B cell (primary cell): ENCODE measurements at regions not wholly inside any gene's neighbourhood (a gene's known extent, or its start where the extent isn't known, plus 50 kb on each side); places are given as distances from the start of the nearest gene placed in this dataset.

Experiments
- ATAC-seq: fragments of 200-7000 bp; cut with Tn5 transposase; one replicate; pipeline ENCODE4 v1.10.0; 2021; ENCODE audit warnings: low read depth, mild to moderate bottlenecking, moderate number of reproducible peaks, moderate library complexity
- CTCF ChIA-PET: fragments of 350-600 bp; sonication (Branson Sonifier 250); formaldehyde crosslinking; loops from one replicate; lab custom pipeline; 2021; ENCODE audit warnings: antibody characterized with exemption, inconsistent platforms; lab: Charles Lee
- POLR2A ChIA-PET: fragments of 350-600 bp; sonication (Branson Sonifier 250); formaldehyde crosslinking; loops from one replicate; lab custom pipeline; 2021; ENCODE audit warnings: antibody characterized with exemption; lab: Charles Lee
- DNase-seq: peaks from one replicate; pipeline ENCODE4 v3.0.0; 2013
- H2AFZ ChIP-seq: 2 replicates; pipeline ENCODE4 v1.6.1; 2012; ENCODE audit warnings: mild to moderate bottlenecking, low read depth, low read length; ENCODE audit not compliant: insufficient read depth, poor library complexity, severe bottlenecking
- H3K27ac ChIP-seq, 2 donors: 1 replicate in 1 of 2; 2 replicates in 1 of 2; pipeline ENCODE4 v1.5.1; 2012 to 2013; ENCODE audit warnings: low read length in 2 of 2, mild to moderate bottlenecking in 2 of 2, moderate library complexity in 1 of 2
- H3K27me3 ChIP-seq, 4 experiments: fragments of 200-600 bp in 1 of 4; sonication (generic) in 1 of 4; replicated peaks in 1 of 4; 1 replicate in 2 of 4; 2 replicates in 2 of 4; pipeline versions ENCODE4 v1.6.1 to v1.7.0; 2013 to 2016; ENCODE audit warnings: low read length in 3 of 4, mild to moderate bottlenecking in 2 of 4, mixed read lengths in 1 of 4, moderate library complexity in 1 of 4; ENCODE audit not compliant: insufficient read depth in 4 of 4, control insufficient read depth in 3 of 4; ENCODE audit errors: control extremely low read depth in 1 of 4
- H3K36me3 ChIP-seq, 2 experiments: replicated peaks in 1 of 2; 1 replicate in 1 of 2; 2 replicates in 1 of 2; pipeline versions ENCODE4 v1.6.1 to v1.7.1; 2013; ENCODE audit warnings: low read length in 1 of 2; ENCODE audit not compliant: insufficient read depth in 2 of 2, control insufficient read depth in 1 of 2; ENCODE audit errors: control extremely low read depth in 1 of 2, extremely low read depth in 1 of 2
- H3K4me1 ChIP-seq, 2 donors: fragments of 200-600 bp in 1 of 2; sonication (generic) in 1 of 2; 1 replicate in 1 of 2; 2 replicates in 1 of 2; pipeline versions ENCODE4 v1.5.1 to v1.6.1; 2013 to 2017; ENCODE audit warnings: low read length in 2 of 2; ENCODE audit not compliant: control insufficient read depth in 2 of 2, insufficient read depth in 2 of 2
- H3K4me2 ChIP-seq: replicated peaks from 2 replicates; pipeline ENCODE3; 2012; ENCODE audit warnings: mild to moderate bottlenecking, low read depth, low read length; ENCODE audit not compliant: poor library complexity, severe bottlenecking
- H3K4me3 ChIP-seq, 5 experiments: fragments of 200-600 bp in 1 of 5; sonication (generic) in 1 of 5; 1 replicate in 3 of 5; 2 replicates in 2 of 5; pipeline versions ENCODE4 v1.5.1 to v1.7.0; 2011 to 2016; ENCODE audit warnings: low read length in 4 of 5, mild to moderate bottlenecking in 4 of 5, low read depth in 2 of 5, control low read depth in 1 of 5, moderate library complexity in 1 of 5; ENCODE audit not compliant: insufficient read depth in 1 of 5; ENCODE audit errors: control extremely low read depth in 1 of 5, extremely low read depth in 1 of 5
- H3K79me2 ChIP-seq: fragments of 200-600 bp; sonication (generic); one replicate; pipeline ENCODE4 v1.6.0; 2016; ENCODE audit warnings: low read length; ENCODE audit not compliant: control insufficient read depth, insufficient read depth
- H3K9ac ChIP-seq: fragments of 200-600 bp; sonication (generic); 2 replicates; pipeline ENCODE4 v1.6.1; 2017; ENCODE audit warnings: mild to moderate bottlenecking, low read length, moderate library complexity
- H3K9me3 ChIP-seq, 3 donors: one replicate each; pipeline versions ENCODE4 v1.6.1 to v1.7.1; 2013; ENCODE audit warnings: low read length in 2 of 3; ENCODE audit not compliant: control insufficient read depth in 2 of 3, insufficient read depth in 1 of 3; ENCODE audit errors: control extremely low read depth in 1 of 3
- H4K20me1 ChIP-seq: 2 replicates; pipeline ENCODE4 v1.6.0; 2012; ENCODE audit warnings: mild to moderate bottlenecking, low read length; ENCODE audit not compliant: insufficient read depth, control insufficient read depth, poor library complexity, severe bottlenecking
- H3K27ac Mint-ChIP-seq: one replicate; pipeline ENCODE4 v1.8.0; 2021; ENCODE audit warnings: mixed read lengths
- H3K27me3 Mint-ChIP-seq: one replicate; pipeline ENCODE4 v1.8.0; 2021; ENCODE audit warnings: mixed read lengths
- H3K4me1 Mint-ChIP-seq: one replicate; pipeline ENCODE4 v1.8.0; 2021; ENCODE audit warnings: mixed read lengths
- H3K4me3 Mint-ChIP-seq: one replicate; pipeline ENCODE4 v1.8.0; 2021; ENCODE audit warnings: mixed read lengths
- H3K9me3 Mint-ChIP-seq: one replicate; pipeline ENCODE4 v1.8.0; 2022; ENCODE audit warnings: mixed read lengths; ENCODE audit not compliant: insufficient read depth
- EZH2 ChIP-seq: IDR thresholded peaks from 2 replicates; pipeline ENCODE4 v1.6.1; 2012; ENCODE audit warnings: borderline replicate concordance, low read depth, mild to moderate bottlenecking, moderate library complexity, low read length; ENCODE audit not compliant: insufficient read depth, poor library complexity, severe bottlenecking
- WGBS: methylation state at CpG from one replicate; pipeline ENCODE4 v1.1.5; 2013; ENCODE audit warnings: missing lambda C conversion rate; ENCODE audit not compliant: insufficient coverage; 5-methylcytosine and 5-hydroxymethylcytosine counted together
- intact Hi-C: fragments of 100-400 bp; cut with micrococcal nuclease; formaldehyde crosslinking; loops from one replicate; pipeline ENCODE4 v1.10.0; 2022
- TF ChIP-seq, protein P1 (sequence below): fragments of 200-600 bp; IDR thresholded peaks from one replicate; pipeline ENCODE4 v1.8.0; 2022; ENCODE audit warnings: antibody characterized with exemption, mild to moderate bottlenecking

DNA sequence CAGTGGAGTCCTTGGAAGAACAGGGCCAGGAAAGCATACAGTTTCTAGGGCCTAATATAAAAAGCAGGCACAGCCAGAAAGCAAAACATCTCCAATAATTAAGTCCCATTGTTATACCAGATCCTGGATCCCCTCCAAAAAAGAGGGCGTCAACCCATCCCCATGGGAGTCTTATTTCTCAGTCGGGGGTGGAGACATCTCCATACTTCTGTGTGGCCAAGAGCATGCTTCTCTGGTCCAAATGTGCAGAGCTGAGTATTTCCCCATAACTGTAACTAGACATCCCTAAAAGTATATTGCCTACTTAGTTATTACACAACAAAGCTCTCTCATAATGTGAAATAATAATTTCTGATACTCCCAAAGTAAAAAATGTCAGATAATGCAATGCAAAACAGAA lies 104.2 kb upstream of the SOX13 start:
- Histone ChIP-seq H3K79me2 (no peaks in the 10 kb centered on the region), H3K9ac (no peak overlapping the region), H3K4me3 (no peak overlapping the region), H3K4me2 (no peak overlapping the region), H3K36me3 (no peaks in the 10 kb centered on the region), H4K20me1 (no peaks in the 10 kb centered on the region), H3K27ac (no peak overlapping the region), H2AFZ (no peak overlapping the region), H3K9me3 (peaks cover 4 to 23% (median 10%) of the 10 kb centered on the region in 3 donors), H3K4me1 (no peaks in the 10 kb centered on the region), H3K27me3 (no peaks in the 10 kb centered on the region)
- Mint-ChIP-seq H3K4me1 (no peaks in the 10 kb centered on the region), H3K9me3 (peaks cover 2% of the 10 kb centered on the region), H3K27ac (no peak overlapping the region), H3K27me3 (no peaks in the 10 kb centered on the region), H3K4me3 (no peak overlapping the region)
- WGBS, result 100% methylated on average over 1 of the region's 2 CpGs
- TF ChIP-seq, protein P1, sequence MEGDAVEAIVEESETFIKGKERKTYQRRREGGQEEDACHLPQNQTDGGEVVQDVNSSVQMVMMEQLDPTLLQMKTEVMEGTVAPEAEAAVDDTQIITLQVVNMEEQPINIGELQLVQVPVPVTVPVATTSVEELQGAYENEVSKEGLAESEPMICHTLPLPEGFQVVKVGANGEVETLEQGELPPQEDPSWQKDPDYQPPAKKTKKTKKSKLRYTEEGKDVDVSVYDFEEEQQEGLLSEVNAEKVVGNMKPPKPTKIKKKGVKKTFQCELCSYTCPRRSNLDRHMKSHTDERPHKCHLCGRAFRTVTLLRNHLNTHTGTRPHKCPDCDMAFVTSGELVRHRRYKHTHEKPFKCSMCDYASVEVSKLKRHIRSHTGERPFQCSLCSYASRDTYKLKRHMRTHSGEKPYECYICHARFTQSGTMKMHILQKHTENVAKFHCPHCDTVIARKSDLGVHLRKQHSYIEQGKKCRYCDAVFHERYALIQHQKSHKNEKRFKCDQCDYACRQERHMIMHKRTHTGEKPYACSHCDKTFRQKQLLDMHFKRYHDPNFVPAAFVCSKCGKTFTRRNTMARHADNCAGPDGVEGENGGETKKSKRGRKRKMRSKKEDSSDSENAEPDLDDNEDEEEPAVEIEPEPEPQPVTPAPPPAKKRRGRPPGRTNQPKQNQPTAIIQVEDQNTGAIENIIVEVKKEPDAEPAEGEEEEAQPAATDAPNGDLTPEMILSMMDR, result no peak
- no peak for TF ChIP-seq EZH2
- ChIA-PET CTCF (no interaction called here), POLR2A (no interaction called here)
- DNase-seq (no peak), ATAC-seq (no peak)
- intact Hi-C loops, result no loop called here

DNA sequence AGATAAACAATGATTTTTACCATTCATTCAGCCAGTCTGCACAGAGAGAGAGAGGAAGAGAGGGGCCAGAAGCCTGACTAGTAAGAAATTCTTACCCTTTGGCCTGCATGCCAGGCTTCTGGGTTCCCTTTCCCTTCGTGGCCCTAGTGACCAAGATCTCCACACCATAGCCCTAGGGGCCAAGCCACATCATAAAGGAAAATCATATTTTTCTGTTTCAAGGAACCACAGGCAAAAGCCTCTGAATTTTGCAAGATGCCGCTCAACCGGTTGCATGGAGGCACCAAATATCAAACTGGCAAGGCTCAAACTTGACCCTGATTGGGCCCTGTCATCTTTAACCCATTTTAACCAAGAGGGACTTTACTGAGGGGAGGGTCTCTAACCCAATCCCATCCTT lies 103.1 kb upstream of the SOX13 start:
- WGBS, result no CpG with 5 or more reads among the region's 3 CpGs
- Mint-ChIP-seq H3K4me3 (no peak overlapping the region), H3K27ac (no peak overlapping the region), H3K27me3 (no peaks in the 10 kb centered on the region), H3K9me3 (peaks cover 7% of the 10 kb centered on the region), H3K4me1 (no peaks in the 10 kb centered on the region)
- intact Hi-C loops, result no loop called here
- H3K27me3 ChIP-seq, result no peaks in the 10 kb centered on the region
- no peak overlapping the region for H3K4me3 ChIP-seq
- H3K9me3 ChIP-seq, result peaks cover 6 to 23% (median 17%) of the 10 kb centered on the region in 3 donors
- no peaks in the 10 kb centered on the region for H4K20me1 ChIP-seq
- no peaks in the 10 kb centered on the region for H3K79me2 ChIP-seq
- H3K27ac ChIP-seq, result no peak overlapping the region
- POLR2A ChIA-PET, result no interaction called here
- no peak overlapping the region for H3K9ac ChIP-seq
- no peak for ATAC-seq
- CTCF ChIA-PET, result interaction anchor here (0.6 kb wide), 1 partner anchor 10 kb away, joined by 3 read pairs; no protein-coding TSS in a partner anchor
- H3K36me3 ChIP-seq, result no peaks in the 10 kb centered on the region
- H3K4me1 ChIP-seq, result no peaks in the 10 kb centered on the region
- no peak for TF ChIP-seq EZH2
- TF ChIP-seq, protein P1, result no peak
- no peak for DNase-seq
- H2AFZ ChIP-seq, result no peak overlapping the region
- no peak overlapping the region for H3K4me2 ChIP-seq
